ENCODE measurements at regions not wholly inside any gene's neighbourhood (a gene's known extent, or its start where the extent isn't known, plus 50 kb on each side); places are given as distances from the start of the nearest gene placed in this dataset.
"Not testable (repeated sequence)": the region's sequence is repeated elsewhere in the genome, so short reads cannot be mapped to it uniquely, and the experiment has no call there.

GRCh38 chr14:41423503-41423902 is 183.2 kb upstream of the LRFN5 start:
- H3K27me3 ChIP-seq (ENCODE audit: control insufficient read depth, insufficient read depth, low read length), result no peaks in the 10 kb centered on the region
- TF ChIP-seq CTCF (IDR thresholded peaks at IDR 0.05; ENCODE audit: insufficient read depth, low read length, poor library complexity, severe bottlenecking), result no peak
- no peak overlapping the region for H3K4me3 ChIP-seq (ENCODE audit: low read depth, low read length)
- H3K36me3 ChIP-seq (ENCODE audit: control insufficient read depth, insufficient read depth, low read length), result no peaks in the 10 kb centered on the region
- no peak for DNase-seq (ENCODE audit: low read depth)

- not testable (repeated sequence) for H3K4me3 ChIP-seq (ENCODE audit: low read depth, low read length); H3K27me3 ChIP-seq (ENCODE audit: control insufficient read depth, insufficient read depth, low read length); DNase-seq (ENCODE audit: low read depth); H3K36me3 ChIP-seq (ENCODE audit: control insufficient read depth, insufficient read depth, low read length)
Observed at GRCh38 chr14:41421308-41421707, 185.4 kb upstream of the LRFN5 start.

- Histone ChIP-seq H3K36me3 (ENCODE audit: control insufficient read depth, insufficient read depth, low read length) (no peaks in the 10 kb centered on the region), H3K4me3 (ENCODE audit: low read depth, low read length) (no peak overlapping the region), H3K27me3 (ENCODE audit: control insufficient read depth, insufficient read depth, low read length) (no peaks in the 10 kb centered on the region)
- DNase-seq (ENCODE audit: low read depth), result no peak
- TF ChIP-seq CTCF (IDR thresholded peaks at IDR 0.05; ENCODE audit: insufficient read depth, low read length, poor library complexity, severe bottlenecking), result no peak
Observed at GRCh38 chr14:41419709-41420108, 187.0 kb upstream of the LRFN5 start.

- Histone ChIP-seq H3K36me3 (ENCODE audit: control insufficient read depth, insufficient read depth, low read length) (no peaks in the 10 kb centered on the region), H3K4me3 (ENCODE audit: low read depth, low read length) (no peak overlapping the region), H3K27me3 (ENCODE audit: control insufficient read depth, insufficient read depth, low read length) (no peaks in the 10 kb centered on the region)
- TF ChIP-seq CTCF (IDR thresholded peaks at IDR 0.05; ENCODE audit: insufficient read depth, low read length, poor library complexity, severe bottlenecking), result no peak
- no peak for DNase-seq (ENCODE audit: low read depth)
Observed at GRCh38 chr14:41418851-41419250, 187.8 kb upstream of the LRFN5 start.

GRCh38 chr14:41409806-41410205 is 196.9 kb upstream of the LRFN5 start:
- Histone ChIP-seq H3K36me3 (ENCODE audit: control insufficient read depth, insufficient read depth, low read length) (no peaks in the 10 kb centered on the region), H3K27me3 (ENCODE audit: control insufficient read depth, insufficient read depth, low read length) (no peaks in the 10 kb centered on the region), H3K4me3 (ENCODE audit: low read depth, low read length) (no peak overlapping the region)
- no peak for DNase-seq (ENCODE audit: low read depth)
- TF ChIP-seq CTCF (IDR thresholded peaks at IDR 0.05; ENCODE audit: insufficient read depth, low read length, poor library complexity, severe bottlenecking), result no peak

GRCh38 chr14:41404126-41404525 is 202.6 kb upstream of the LRFN5 start:
- DNase-seq (ENCODE audit: low read depth), result no peak
- Histone ChIP-seq H3K4me3 (ENCODE audit: low read depth, low read length) (no peak overlapping the region), H3K27me3 (ENCODE audit: control insufficient read depth, insufficient read depth, low read length) (no peaks in the 10 kb centered on the region)

More at GRCh38 chr14:41404126-41404525, 202.6 kb upstream of the LRFN5 start:
- no peak for TF ChIP-seq CTCF (IDR thresholded peaks at IDR 0.05; ENCODE audit: insufficient read depth, low read length, poor library complexity, severe bottlenecking)
- no peaks in the 10 kb centered on the region for H3K36me3 ChIP-seq (ENCODE audit: control insufficient read depth, insufficient read depth, low read length)
